SK-N-MC (cell line): ENCODE measurements at regions not wholly inside any gene's neighbourhood (a gene's known extent, or its start where the extent isn't known, plus 50 kb on each side); places are given as distances from the start of the nearest gene placed in this dataset.
"Not testable (repeated sequence)": the region's sequence is repeated elsewhere in the genome, so short reads cannot be mapped to it uniquely, and the experiment has no call there.

Experiments used
- DNase-seq: peaks from one replicate; pipeline ENCODE4 v3.0.0-alpha.2; 2011; ENCODE audit warnings: low read depth, low spot score
- H3K27ac ChIP-seq: fragments of 200-600 bp; sonication (generic); 2 replicates; pipeline ENCODE4 v1.5.1; 2016; ENCODE audit warnings: mixed run types
- H3K36me3 ChIP-seq: fragments of 200-600 bp; sonication (generic); 2 replicates; pipeline ENCODE4 v1.6.1; 2017; ENCODE audit warnings: antibody characterized with exemption, low read length, mixed read lengths; ENCODE audit not compliant: insufficient read depth
- H3K4me3 ChIP-seq: fragments of 200-600 bp; sonication (generic); 2 replicates; pipeline ENCODE4 v1.5.1; 2016
- H3K9ac ChIP-seq: fragments of 200-600 bp; sonication (generic); 2 replicates; pipeline ENCODE4 v1.8.0; 2017; ENCODE audit warnings: mixed run types, mixed read lengths; ENCODE audit not compliant: insufficient read length
- H3K9me3 ChIP-seq: fragments of 200-600 bp; sonication (generic); 2 replicates; pipeline ENCODE4 v1.6.1; 2017; ENCODE audit warnings: low read depth, mild to moderate bottlenecking, antibody characterized with exemption, low read length, moderate library complexity, mixed read lengths
- EZH2 ChIP-seq: fragments of 200-600 bp; sonication (generic); IDR thresholded peaks from one replicate; pipeline ENCODE4 v1.6.1; 2017; ENCODE audit warnings: antibody characterized with exemption
- FOXP2 ChIP-seq: optimal IDR thresholded peaks from 2 replicates; pipeline ENCODE3; 2011; ENCODE audit warnings: mild to moderate bottlenecking, moderate library complexity; ENCODE audit not compliant: insufficient read depth; ENCODE audit errors: extremely low read length, control extremely low read depth
- POLR2AphosphoS5 ChIP-seq: IDR thresholded peaks from 2 replicates; pipeline ENCODE4 v1.6.1; 2012; ENCODE audit warnings: mild to moderate bottlenecking, low read depth, low read length, borderline replicate concordance

DNA sequence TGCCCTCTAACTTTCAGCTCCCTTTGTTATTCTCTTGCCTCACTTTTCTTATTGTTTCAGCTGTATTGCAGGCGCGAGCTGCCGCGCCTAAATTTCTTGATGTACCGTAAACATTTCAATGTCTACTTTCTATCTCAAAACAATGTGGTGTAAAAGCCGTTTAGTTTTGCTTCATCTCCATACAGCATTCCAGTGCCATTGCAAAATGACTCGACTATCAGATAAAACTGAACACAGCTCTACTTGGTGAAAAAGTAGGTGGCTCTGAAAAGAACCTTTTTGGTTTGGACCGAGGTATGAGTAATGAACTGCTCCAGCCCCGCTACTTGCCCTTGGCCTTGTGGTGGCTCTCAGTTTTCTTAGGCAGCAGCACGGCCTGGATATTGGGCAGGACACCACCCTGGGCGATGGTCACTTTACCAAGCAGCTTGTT lies 74.6 kb downstream of the OR2B2 start:
- TF ChIP-seq EZH2 = no peak
- no peak for TF ChIP-seq POLR2AphosphoS5
- DNase-seq = no peak
- peak overlapping the region; percentile 98 for H3K27ac ChIP-seq
- peak overlapping the region; percentile 86 for H3K4me3 ChIP-seq
- H3K36me3 ChIP-seq = no peaks in the 10 kb centered on the region
- no peaks in the 10 kb centered on the region for H3K9me3 ChIP-seq
- H3K9ac ChIP-seq = peak overlapping the region; percentile 98

- Histone ChIP-seq H3K36me3 (no peaks in the 10 kb centered on the region), H3K9me3 (no peaks in the 10 kb centered on the region), H3K27ac (peak overlapping the region; percentile 98), H3K9ac (peak overlapping the region; percentile 98), H3K4me3 (peak overlapping the region; percentile 86)
- DNase-seq = no peak
- TF ChIP-seq FOXP2 (no peak), EZH2 (no peak), POLR2AphosphoS5 (peak; percentile 76; the same call in 1 of the 2 replicates)
These were observed 75.2 kb downstream of the OR2B2 start for GRCh38 chr6:27836783-27837624.

- DNase-seq = no peak
- peak overlapping the region; percentile 86; the same call in 1 of the 2 replicates for H3K4me3 ChIP-seq
- H3K9me3 ChIP-seq = no peaks in the 10 kb centered on the region
- TF ChIP-seq EZH2 (no peak), FOXP2 (no peak), POLR2AphosphoS5 (no peak)
- no peaks in the 10 kb centered on the region for H3K36me3 ChIP-seq
- peak overlapping the region; percentile 98 for H3K27ac ChIP-seq
- peak overlapping the region; percentile 98 for H3K9ac ChIP-seq
These were observed 75.9 kb downstream of the OR2B2 start for GRCh38 chr6:27836141-27836782.

- no peak for TF ChIP-seq FOXP2
- no peak for TF ChIP-seq EZH2
- no peak for TF ChIP-seq POLR2AphosphoS5
- DNase-seq = no peak
- Histone ChIP-seq H3K27ac (peak overlapping the region; percentile 98), H3K9me3 (no peaks in the 10 kb centered on the region), H3K9ac (no peak overlapping the region), H3K36me3 (no peaks in the 10 kb centered on the region), H3K4me3 (no peak overlapping the region)
These were observed 77.2 kb downstream of the OR2B2 start for GRCh38 chr6:27834879-27835549.

DNA sequence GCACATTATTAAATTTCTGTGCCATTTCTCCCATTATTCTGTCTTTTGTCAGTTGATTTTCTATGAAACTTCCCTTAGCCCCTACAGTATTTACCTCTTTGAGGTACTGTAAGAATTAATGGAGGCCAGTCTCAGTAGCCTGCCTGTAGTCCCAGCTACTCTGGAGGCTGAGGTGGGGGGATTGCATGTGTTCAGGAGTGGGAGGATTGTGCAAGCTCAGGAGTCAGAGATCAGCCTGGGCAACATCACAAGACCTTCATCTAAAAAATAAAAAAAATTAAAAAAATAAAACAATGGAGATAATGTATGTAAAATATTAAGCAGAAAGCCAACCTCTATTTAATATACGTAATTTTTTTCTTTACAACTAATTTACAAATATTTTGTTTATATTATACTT lies 77.8 kb downstream of the OR2B2 start:
- TF ChIP-seq POLR2AphosphoS5 (no peak), FOXP2 (no peak), EZH2 (no peak)
- DNase-seq = no peak
- Histone ChIP-seq H3K4me3 (no peak overlapping the region), H3K36me3 (no peaks in the 10 kb centered on the region), H3K9me3 (no peaks in the 10 kb centered on the region), H3K27ac (peak overlapping the region; percentile 65), H3K9ac (no peak overlapping the region)

DNA sequence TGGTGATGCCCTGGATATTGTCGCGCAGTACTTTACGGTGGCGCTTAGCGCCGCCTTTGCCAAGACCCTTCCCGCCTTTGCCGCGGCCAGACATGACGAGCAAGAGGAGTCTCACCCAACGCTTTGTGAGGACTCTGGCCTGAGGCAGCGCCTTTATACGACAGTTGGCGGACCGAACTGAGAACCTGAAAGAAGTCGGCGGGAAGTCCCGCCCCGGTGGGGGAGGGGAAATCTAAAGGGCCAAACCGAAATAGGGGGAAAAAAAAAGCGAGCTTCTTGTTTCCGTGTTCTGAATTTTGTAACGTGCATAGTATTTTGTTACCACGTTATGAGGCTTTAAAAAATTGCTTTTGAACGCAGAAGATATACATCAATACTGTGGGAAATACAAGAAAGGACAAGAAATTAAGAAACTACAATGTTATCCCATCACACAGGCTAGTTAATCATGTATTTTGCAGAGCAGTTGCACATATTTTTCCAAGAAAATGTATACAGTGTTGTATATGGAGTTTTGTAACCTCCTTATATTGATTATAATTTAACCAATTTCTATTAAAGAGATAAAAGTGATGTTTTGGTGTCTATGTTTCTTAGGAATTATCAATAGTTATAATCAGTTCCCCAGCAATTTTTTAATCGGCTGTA lies 80.6 kb downstream of the OR2B2 start:
- TF ChIP-seq POLR2AphosphoS5 = peak; percentile 44; the same call in 1 of the 2 replicates
- not testable (repeated sequence) for H3K36me3 ChIP-seq, H3K9me3 ChIP-seq, DNase-seq
- peak overlapping the region; percentile 94 for H3K4me3 ChIP-seq
- H3K27ac ChIP-seq = peak overlapping the region; percentile 99
- H3K9ac ChIP-seq = peak overlapping the region; percentile 74

DNA sequence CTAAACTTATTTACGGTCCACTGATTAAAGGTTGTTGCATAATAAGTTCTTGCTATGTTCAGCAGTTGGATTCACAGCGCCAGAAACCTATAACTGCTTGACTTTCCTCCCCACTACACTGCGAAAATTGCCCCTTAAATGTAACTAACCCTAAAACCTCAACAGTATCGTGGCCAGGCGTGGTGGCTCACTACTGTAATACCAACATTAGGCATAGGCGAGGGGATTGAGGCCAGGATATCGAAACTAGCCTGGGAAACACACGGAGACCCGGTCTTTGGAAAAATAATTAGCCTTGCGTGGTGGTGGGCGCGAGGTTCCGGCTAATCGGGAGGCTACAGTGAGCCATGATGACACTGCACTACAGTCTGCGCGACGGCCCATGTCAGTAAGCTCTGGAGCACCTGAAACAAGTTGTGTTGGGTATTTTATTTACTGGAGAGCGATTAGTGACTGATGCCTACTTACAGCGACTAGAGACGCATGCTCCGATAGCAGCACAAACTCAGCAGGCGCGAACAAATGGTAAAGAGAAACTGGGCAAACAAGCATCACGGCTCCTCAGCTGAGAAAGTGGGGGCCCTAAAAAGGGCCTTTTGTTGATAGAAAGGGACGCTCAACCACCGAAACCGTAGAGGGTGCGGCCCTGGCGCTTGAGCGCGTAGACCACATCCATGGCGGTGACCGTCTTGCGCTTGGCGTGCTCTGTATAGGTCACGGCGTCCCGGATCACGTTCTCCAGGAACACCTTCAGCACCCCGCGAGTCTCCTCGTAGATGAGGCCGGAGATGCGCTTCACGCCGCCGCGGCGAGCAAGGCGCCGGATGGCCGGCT lies 81.4 kb downstream of the OR2B2 start:
- Histone ChIP-seq H3K27ac (peak overlapping the region; percentile 93), H3K9ac (peak overlapping the region; percentile 88), H3K4me3 (peak overlapping the region; percentile 94)
- H3K36me3 ChIP-seq, H3K9me3 ChIP-seq, DNase-seq: not testable (repeated sequence)
- TF ChIP-seq POLR2AphosphoS5 = peak; percentile 70
